ENCODE measurements at regions not wholly inside any gene's neighbourhood (a gene's known extent, or its start where the extent isn't known, plus 50 kb on each side); places are given as distances from the start of the nearest gene placed in this dataset.
A peak's percentile ranks its signal among the peaks of the same experiment; 100 is the strongest.

DNA sequence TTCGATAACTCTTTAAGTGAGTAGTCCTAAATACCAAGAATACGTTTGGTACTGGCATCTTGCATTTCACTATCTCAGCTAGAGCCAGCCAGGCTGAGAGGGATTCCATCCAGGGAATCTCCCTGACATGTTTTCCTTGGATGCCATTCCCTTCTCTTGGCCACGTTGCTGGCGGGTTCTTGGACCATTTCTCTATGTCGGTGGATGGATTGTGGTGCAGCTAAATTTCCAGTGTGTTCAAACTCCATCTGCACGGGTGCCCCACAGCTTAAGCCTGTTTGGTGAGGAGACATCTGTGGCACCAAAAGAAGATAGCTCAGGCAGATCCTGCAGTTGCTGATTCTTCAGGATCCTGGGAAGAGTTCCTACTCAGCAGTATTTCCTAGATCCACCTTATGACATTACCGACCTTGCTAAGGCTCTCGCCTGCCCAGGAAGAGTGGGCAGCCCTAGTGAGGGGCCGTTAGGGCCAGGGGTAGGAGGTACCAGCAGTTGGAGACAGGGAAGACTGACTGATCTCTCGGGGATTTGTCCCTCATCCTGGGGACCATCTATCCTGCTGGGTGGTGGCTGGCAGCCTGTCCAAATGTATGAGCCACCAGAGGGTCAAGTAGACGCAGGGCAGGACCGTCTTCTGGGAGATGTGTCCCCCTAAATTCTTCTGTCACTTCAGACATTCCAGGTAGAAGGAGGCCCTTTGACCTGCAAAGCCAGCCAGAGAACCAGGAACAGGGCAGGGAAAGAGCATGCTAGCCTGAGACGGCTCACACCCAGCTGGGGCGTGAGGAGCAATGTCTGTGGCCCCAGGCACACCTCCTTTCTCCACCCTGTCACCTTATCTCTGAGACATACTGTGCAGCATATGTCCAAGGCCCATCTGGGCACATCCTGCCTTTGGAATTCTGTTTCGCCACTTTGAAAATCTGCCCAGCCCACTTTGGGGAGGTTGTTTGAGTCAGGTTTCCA, 72.6 kb upstream of the CAPRIN2 start:
- DNase-seq (ENCODE audit: low read depth): no peak

DNA sequence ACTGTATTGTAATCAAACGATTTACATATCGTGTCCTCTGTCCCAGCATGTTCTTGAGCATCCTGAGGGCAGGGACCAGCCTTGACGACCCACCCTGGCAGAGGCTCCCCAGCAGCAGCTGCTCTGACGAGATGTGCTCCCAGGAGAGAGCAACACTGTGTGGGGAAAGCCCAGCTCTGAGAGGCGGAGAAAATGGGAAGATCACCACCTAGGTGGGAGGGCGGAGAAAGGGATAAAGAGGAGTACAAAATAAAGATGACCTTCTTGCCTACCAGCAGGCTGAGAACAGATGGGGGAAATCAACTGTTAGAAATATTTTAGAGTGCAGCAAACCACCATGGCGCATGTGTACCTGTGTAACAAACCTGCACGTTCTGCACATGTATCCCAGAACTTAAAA, 71.5 kb upstream of the CAPRIN2 start:
- no peak for DNase-seq (ENCODE audit: low read depth)

DNA sequence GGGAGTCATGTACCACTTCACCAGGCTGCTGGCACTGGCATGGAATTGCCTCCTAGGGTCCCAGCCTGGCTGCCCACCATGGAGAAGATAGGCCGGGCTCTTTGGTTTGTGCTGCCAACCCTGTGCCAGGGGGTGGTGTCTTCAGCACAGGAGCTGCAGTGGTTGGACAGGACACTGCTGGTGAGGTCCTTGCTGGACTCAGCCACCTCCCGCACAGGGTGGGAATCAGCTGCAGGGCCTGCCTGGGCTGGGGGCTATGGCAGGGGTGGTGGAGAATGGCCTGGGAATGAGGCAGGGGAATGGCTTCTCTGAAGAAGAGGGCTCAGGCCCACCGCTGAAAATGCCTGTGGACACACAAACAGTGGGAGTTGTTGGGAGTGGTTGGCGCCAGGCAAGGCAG, 70.6 kb upstream of the CAPRIN2 start:
- DNase-seq (ENCODE audit: low read depth): no peak

DNA sequence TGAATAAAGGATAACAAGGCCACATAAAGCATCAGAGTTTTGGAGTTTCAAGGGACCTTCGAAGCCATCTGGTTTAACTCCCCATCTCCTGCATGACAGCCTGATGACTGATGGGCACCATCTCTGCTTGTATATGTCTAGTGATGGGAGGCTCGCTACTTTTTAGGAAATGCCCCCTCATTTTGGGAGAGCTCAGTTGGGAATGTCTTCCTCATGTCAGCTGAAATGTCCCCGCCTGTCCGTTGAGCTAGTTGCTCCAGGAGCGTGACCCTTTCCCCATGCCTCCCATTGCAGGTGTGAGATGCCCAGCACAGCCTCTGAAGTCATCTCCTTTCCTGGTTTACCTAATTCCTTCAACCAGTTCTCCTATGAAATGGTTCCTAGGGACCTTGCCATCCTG, 69.6 kb upstream of the CAPRIN2 start:
- no peak for DNase-seq (ENCODE audit: low read depth)

DNA sequence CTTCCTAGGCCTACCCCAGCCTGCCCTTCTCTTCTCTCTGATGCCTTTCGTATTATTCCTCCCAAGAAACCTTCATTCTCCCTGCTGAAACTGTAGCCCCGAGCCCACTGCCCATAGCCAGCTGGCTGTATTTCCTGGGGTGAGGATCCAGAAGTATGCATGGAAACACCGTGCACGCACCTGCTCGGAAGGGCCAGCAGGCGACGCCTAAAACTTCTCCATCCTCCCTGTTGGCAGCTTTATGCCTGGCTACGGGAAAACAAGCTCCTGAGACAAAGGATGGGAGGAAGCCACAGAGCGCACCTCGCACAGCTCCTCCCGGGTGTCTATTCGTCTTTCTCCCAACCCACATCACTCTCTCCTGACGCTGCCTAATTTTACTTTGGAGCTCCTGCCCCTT, 69.0 kb upstream of the CAPRIN2 start:
- no peak for DNase-seq (ENCODE audit: low read depth)

DNA sequence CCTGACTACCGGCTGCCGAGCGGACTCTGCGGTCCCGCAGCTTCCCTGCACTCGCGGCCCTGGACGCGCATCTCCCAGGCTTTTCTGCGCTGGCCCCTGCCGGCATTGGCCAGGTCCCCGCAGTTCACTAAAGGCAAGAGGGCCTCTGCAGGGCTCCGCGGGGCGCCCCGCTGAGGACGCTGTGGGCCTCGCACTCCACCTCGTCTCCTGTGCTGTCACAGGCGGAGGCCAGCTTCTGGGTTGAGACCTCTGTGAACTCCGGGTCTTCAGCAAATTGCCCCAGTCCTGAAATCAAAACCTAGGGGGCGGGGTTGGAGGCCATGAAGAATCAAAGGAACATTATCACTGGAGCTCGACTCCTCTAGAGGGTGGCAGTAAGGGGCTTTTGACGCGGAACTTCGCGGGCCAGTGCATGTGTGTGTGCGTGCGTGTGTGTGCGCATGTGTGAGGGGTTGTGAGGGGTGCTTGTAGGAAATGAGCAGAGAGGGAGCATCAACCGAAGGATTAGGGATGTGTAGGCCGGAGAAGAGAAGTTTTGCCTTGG, 68.5 kb upstream of the CAPRIN2 start:
- DNase-seq (ENCODE audit: low read depth): no peak

DNA sequence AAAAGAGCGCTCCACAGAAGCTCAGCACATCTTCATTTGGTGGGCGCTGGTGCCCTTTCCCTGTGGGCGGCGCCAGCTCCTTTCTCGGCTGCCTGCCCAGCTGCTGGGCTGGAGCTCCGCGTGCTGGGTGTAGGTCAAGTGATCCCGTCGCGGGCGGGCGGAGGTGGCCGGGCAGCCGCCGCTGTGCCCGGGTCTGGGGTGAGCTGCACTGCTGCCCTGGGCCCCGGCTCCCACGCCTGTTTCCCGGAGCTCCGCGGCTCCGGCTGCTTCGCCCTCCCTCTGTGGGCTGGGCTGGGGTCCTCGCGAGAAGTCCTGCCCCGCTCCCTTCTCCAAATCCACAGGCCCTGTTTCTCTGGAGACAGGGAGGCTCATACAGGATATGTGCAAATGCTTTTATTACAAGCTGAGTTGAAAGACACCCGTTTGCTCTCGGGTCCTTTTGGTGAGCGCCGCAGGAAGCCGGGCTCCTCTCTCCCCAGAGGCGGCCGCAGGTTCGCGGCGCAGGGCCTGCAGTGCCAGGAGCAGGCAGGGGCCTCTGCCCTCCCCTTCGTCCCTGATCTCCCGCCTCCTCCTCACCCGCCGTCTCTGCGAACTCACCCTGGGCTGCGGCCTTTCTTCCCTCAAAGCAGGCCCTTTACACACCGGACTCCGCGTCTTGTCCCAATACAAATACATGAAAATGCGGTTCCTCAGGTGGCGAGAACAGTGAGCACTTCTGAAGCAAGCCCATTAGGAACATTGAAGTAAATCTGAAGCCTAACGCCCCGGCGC, 67.8 kb upstream of the CAPRIN2 start:
- DNase-seq (ENCODE audit: low read depth): peak; percentile 31

DNA sequence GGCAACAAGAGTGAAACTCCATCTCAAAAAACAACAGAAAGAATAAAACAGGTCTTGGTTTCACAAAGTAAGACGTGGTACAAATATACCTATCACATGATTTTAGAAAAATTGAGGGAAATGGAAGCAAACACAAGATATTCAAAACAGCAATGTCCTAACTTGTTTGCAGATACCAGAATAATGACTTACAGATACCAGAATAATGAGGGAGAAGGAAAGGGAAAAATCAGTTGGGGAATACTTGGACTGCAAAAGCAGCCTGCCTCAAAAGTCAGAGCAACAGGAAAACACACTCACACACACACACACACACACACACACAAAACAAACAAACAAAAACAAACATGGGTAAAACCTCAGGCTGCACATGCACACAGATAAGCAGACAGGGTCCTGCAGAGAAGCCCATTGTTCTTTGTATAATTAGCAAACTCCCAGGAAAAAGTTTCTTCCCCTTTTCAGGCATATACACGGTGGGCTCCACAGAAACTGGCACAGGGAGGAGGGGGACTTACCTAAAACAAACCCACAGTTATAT, 65.7 kb upstream of the CAPRIN2 start:
- DNase-seq (ENCODE audit: low read depth): no peak

DNA sequence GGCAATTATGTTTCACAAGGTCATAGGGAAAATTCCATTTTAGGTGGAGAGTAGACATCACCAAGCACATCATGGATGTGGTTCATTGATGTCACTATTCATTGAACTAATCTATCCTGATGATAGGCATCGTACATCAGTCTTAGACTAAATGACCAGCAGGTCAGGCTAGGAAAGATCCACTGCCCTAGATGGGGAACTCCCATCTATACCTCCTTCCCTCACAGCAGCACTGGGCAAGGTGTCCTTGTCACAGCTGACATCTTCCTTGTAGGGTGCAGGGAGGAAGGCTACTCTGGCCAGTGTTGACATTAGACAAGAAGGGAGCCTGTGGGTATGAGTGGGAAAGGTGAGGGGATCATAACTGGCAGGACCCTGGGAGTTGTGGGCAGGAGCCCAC, 63.8 kb upstream of the CAPRIN2 start:
- no peak for DNase-seq (ENCODE audit: low read depth)

DNA sequence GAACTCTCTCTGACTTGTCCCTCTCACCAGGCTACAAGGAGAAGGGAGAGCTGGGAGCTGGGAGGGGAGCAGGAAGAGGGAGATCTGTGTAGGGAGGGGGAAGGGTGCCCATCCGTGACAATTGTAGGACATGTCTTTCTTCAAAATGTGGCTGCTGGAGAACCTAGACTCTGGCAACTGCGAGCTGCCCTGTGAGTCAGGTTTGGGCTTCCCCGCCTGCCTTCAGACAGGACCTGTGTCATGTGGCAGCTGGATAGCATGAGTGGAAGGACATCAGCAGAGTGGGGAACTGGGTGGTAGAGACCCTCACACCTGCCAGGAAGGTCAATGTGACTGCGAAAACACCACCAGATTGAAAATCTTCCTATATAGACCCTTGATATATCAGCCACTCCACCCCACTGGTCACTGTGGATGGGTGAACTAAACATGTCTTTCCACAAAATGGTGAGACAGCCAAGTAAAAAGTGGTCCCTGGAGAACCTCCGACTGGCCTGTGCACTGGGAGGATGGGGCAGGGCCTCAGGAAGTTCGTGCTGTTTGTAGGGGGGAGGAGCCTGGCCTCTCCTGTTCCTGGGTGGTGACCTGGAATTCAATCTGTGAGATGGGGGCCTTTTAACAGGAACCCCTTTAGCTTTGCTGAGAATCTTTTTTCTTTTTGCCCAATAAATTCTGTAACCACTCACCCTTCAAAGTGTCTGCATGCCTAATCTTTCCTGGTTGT, 62.2 kb upstream of the CAPRIN2 start:
- DNase-seq (ENCODE audit: low read depth): no peak

DNA sequence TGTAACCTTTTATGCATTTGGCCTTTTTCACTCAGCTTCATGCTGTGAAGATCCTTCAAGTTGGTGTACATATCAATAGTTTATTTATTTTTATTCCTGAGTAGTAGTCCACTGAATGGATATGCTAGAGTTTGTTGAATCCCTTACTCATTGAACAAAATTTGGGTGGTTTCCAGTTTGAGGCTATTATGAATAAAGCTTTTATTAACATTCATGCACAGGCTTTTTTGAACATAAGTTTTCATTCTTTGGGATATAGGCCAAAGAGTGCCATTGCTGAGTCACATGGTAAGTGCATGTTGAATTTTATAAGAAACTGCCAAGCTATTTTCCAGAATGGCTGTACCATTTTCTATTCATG, 59.5 kb upstream of the CAPRIN2 start:
- no peak for DNase-seq (ENCODE audit: low read depth)

DNA sequence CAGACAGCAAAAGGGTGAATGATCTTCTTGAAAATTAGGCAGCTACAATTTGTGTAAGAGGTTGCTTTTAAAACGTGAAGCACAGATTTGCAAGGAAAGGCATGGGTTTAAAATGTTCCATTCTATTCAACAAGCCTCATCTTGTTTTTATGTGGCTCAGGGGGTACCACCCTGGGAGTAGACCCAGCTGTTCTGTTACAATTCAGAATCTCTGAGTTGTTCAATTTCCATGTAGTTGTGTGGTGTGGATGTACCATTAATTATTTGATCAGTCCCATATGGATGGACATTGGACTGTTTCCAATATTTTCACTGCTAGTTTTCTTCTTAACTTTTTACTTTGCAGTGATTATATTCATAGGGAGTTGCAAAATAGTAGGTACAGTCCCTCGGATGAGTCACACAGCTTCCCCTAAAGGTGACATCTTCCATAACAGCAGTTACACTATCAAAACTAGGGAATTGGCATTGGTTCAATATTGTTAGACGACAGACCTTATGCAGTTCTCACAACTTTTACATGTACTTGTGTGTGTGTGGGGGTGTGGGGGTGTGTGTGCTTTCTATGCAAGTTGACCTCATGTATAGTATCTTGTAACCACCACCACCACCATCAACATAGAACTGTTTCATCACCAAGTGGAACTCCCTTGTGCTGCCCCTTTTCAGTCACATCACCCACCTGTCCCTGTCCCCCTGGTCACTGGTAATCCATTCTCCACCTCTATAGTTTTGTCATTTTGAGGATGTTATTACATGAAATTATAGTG, 59.0 kb upstream of the CAPRIN2 start:
- no peak for DNase-seq (ENCODE audit: low read depth)

DNA sequence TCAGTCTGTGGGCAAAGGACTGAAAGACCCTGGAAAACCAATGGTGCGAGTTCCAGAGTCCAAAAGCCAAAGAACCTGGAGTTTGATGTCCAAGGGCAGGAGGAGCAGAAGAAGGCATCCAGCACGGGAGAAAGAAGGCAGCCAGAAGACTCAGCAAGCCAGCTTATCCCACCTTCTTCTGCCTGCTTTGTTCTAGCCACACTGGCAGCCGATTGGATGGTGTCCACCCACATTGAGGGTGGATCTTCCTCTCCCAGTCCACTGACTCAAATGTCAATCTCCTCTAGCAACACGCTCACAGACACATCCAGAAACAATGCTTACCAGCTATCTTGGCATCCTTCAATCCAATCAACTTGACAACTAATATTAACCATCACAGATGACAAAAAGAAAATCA, 57.2 kb upstream of the CAPRIN2 start:
- no peak for DNase-seq (ENCODE audit: low read depth)

DNA sequence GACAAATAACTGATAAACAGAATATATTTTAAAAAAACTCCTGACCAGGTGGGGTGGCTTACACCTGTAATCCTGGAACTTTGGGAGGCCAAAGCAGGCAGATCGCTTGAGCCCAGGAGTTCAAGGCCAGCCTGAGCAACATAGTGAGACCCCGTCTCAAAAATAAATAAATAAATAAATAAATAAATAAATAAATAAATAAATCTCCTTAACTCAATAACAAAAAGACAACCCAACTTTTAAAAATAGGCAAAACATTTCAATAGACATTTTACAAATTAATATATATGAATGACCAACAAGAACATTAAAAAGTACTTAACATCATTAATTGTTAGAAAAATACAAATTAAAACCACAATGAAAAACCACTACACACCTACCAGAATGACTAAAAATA, 56.2 kb upstream of the CAPRIN2 start:
- no peak for DNase-seq (ENCODE audit: low read depth)

DNA sequence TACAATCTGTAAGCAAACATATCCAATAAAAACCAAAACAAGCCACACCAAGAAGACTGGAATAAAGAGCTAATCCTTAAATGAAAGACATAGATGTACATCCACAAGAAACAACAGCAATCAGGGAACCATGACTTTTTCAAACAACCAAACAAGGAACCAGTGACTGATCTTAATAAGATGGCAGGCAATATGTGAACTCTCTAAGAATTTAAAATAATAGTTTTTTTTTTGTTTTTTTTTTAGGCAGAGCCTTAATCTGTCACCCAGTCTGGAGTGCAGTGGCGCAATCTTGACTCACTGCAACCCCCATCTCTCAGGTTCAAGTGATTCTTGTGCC, 52.9 kb upstream of the CAPRIN2 start:
- DNase-seq (ENCODE audit: low read depth): no peak

DNA sequence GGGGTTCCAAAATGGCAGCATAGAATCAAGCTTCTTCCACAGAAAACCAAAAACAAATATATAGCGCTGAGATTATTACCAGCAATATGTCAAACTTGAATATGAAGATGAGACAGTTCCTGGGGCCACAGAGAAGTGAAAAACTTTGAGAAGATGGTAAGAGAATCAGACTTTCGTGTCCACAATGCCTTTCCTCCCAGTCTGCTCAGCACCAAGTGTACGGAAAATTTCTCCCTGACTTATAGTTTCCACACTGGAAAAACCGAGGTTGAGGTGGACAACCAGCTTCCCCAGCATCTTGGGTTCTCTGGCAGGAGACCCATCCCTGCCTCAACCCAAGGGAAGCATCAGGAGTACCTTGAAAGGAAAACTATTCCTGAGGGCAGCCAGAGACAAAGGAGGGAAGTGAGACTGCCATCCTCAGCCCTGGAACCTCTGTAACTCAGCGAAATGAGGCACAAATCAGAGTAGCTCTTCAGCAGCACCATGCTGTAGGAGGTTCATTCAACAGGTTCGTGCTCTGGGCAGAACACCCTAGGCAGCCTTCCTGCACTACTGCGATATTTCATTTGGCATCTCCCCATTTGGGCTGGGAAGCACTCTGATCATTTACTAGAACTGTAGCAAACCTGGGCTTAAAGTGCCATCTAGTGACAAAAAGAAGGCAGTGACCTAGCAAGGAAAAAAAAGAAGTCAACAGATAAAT, 52.4 kb upstream of the CAPRIN2 start:
- DNase-seq (ENCODE audit: low read depth): peak; percentile 77

DNA sequence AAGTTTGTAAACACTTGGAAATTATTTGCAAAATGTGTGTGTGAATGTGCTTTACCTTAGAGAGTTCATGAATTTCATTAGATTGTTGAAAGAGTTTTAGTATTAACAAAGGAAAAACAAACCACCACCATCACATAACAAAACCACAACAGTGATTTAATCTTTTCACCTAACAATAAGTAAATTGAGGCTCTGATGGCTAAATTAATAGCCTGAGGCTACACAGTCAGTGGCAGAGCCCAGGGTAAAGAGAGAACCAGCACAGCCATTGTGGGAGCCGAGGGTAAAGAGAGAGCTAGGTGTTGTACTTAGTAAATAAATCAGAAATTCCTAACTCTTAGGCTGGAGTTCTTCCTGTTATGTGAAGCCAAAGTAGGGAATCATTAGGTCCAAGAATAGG, 51.2 kb upstream of the CAPRIN2 start:
- DNase-seq (ENCODE audit: low read depth): no peak

Measured in EH (cell line).